ENCODE measurements at regions not wholly inside any gene's neighbourhood (a gene's known extent, or its start where the extent isn't known, plus 50 kb on each side); places are given as distances from the start of the nearest gene placed in this dataset.

DNA sequence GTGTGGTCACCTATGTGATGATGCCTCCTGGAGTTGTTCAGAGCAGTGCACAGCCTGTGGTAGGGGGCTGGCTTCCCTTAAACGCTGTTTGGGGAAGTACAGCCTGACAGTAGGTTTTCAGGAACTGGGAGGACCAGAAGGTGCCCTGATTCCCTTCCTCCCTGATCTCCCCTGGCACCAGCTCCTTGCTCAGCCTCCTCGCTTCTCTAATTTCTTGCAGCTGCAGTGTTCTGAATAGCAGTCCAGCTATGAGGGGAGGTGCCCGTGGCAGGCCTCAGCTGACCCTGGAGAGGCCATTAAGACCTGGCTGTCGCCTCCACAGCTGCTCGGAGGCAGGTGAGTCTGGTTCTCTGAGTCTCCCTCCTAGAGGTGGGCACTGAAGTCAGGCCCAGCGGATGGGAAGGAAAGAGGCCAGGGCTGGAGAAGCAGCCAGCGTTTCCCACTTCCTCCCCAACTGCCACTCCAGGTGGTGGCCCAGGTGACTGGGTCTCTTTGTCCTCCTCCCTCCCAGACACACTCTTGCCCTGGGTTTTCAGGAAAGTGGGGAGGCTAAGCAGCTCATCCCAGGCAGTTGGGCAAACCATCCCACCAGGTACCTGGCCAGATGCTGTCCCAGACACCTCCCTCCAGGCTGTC lies 52.0 kb upstream of the RPL11 start:
- no peak for DNase-seq

DNA sequence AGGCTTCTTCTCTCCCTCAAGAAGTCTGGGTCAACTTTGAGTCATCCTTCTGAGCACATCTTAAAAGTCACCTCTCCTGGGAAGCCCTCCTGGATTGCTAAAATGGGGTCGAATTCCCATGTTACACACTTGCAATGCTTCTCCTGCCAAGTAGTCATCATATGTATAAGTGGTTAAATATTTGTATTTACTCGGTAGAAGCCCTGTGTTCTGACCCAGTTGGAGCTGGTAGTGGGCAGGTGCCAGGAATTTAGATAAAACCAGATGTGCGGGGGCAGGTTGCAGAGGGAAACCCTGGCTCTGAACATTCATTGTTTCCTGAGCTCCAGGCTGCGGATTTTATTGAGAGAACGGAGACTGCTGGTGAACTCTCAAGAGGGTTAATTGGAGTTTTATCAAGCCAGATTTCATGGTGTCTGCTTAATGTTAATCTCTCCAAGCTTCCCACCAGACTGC lies 52.8 kb upstream of the RPL11 start:
- no peak for DNase-seq

GRCh38 chr1:23638188-23638619 lies 53.4 kb upstream of the RPL11 start:
- no peak for DNase-seq

- DNase-seq: no peak
These were observed 55.6 kb upstream of the RPL11 start for GRCh38 chr1:23636009-23636408.

DNA sequence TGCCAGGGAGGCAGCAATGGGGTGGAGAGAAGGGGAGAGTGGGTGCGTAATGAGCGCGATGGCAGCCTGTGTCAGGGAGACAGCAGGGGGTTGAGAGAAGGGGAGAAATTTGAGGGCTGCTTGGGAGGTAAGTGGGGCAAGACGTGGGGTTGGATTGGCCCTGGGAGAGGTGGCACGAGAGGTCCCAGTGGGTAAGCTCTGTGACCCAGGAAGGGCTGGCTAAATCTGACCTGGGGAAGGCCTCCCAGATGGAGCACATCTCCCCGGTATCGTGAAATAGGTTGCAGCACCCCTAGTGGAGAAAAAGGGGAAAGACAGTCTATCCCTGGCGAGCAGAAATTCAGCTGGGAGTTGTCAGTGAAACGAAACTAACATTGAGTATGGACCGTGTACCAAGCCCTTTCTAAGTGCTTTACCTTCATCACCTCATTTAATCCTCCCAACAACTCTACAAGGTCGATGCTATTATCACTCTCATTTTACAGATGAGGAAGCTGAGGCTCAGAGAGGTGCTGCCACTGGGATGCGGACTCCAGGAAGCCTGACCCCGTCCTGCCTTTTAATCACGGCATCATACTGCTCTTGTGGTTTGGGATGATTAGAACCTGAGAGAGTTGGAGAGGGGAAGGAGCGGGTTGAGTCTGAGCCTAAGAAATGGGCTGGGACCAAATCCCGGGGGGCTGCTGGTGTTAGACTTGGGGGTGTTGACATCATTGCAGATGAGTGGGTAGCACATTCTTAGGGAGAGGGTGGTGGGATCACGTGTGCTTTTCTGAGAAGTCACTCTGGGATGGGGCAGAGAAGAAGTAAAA lies 56.6 kb upstream of the RPL11 start:
- peak; percentile 33 to 83 (median 50) for DNase-seq

- DNase-seq: no peak
These were observed 57.1 kb upstream of the RPL11 start for GRCh38 chr1:23634518-23634839.

DNA sequence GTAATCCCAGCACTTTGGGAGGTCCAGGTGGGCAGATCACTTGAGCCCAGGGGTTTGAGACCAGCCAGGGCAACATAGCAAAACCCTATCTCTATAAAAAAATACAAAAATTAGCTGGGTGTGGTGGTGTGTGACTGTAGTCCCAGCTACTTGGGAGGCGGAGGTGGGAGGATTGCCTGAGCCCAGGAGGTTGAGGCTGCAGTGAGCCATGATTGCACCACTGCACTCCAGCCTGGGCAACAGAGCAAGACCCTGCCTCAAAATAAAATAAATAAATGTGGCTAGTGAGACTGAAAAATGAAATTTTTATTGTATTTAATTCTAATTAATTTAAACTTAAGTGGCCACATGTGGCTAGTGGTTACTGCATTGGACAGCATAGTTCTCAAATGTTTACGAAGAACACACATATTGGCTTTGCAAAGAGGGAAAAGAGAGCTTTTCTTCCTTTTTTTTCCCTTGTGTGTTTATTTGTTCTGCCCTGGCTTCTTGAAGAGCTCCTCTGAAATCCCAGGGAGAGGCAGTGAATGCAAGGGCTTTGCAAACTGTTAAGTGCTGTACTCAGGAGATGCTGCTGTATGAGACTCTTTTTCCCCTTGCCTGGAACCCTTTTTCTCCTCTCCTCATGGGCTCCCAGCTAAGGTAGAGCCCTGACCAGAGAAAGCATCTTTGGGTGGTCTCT lies 59.0 kb upstream of the RPL11 start:
- no peak for DNase-seq

DNA sequence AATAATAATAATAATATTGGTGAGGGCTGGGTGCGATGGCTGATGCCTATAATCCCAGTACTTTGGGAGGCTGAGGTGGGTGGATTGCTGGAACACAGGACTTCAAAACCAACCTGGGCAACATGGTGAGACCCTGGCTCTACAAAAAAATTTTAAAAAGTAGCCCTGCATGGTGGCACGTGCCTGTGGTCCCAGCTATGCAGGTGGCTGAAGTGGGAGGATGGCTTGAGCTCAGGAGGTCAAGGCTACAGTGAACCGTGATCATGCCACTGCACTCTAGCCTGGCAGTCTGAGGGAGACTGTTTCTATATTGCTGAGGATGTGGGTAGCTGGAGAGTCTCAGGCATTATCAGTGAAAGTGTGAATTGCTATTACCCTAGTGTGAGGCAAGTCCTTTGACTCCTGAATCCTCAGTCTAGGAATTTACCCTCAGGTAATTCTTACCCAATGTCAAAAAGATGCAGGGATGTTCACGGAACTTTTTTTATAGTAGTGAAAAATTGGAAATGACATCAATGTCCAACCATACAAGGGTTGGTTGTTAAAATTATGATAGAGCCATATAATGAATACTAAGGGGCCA lies 61.8 kb upstream of the RPL11 start:
- DNase-seq: no peak

GRCh38 chr1:23628951-23629387 lies 62.6 kb upstream of the RPL11 start:
- DNase-seq: peak in 4 of 6 experiments; percentile 10 to 26 (median 17)

DNA sequence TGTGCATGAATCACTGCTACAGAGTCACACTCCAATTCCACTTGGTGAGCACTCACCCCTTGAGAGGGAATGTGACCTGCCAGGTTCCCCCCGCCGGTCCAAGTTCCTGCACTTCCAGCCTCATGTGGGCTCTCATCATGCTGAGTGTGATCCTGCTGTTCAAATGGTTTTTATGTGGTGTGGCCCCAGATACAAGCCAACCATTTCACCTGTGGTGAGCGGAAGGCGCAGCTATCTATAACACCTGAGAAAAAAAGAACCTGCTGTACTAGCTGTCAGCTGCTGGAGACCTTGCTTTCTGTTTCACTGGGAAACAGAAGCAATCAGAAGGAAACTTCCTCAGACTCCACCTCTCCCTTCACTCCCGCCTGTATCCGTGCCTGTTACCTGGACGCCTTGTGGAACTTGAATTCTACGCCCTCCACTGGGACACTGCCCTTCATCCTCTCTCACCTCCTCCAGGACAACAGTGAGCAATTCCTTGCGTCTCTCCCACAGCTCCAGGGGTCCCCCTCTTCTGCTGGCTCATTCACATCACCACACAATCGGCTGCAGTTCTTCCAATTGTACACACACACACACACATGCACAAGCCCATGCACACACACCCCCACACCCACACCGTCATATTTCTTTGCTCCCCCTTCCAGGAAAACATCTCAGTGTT lies 64.4 kb upstream of the RPL11 start:
- peak; percentile 9 to 65 (median 48) for DNase-seq

- DNase-seq: no peak
These were observed 65.6 kb upstream of the RPL11 start for GRCh38 chr1:23625929-23626535.

GRCh38 chr1:23625459-23625858 lies 66.1 kb upstream of the RPL11 start:
- DNase-seq: no peak

DNA sequence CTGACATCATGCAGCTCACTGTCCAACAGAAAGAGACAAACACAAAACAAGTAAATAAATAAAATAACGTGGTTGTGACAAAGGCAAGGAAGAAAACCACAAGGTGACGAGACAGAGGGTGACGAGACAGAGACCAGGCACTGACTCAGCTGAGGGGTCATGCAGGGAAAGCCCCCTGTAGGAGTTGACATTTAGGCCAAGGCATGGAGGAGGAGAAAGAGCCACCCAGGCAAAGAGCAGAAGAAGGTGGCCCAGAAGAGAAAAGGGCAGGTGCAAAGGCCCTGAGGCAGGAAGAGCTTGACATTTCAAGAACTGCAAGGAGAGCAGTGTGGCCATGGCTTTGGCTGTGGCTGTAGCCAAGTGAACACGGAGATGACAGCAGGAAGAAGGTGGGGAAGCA lies 65.1 kb upstream of the ID3 start:
- no peak for DNase-seq

DNA sequence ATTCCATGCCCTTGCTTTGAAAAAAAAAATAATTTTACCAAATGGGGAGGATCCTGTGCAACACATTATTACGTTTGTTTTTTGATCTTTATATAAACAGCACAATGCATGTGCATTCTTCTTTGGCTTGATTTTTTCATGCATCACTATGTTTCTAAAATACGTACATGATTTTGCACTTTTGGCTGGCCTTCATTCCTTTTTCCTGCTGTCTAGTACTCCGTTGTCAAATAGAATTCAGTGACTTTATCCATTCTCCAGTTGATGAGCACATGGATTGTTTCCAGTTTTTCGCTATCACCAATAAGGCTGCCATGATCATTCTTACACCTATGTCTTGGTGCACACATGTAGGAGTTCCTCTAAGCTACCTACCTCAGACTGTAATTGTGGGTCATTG lies 63.0 kb upstream of the ID3 start:
- no peak for DNase-seq

GRCh38 chr1:23620605-23621004 lies 61.3 kb upstream of the ID3 start:
- DNase-seq: peak in 1 of 6 experiments; percentile 15

DNA sequence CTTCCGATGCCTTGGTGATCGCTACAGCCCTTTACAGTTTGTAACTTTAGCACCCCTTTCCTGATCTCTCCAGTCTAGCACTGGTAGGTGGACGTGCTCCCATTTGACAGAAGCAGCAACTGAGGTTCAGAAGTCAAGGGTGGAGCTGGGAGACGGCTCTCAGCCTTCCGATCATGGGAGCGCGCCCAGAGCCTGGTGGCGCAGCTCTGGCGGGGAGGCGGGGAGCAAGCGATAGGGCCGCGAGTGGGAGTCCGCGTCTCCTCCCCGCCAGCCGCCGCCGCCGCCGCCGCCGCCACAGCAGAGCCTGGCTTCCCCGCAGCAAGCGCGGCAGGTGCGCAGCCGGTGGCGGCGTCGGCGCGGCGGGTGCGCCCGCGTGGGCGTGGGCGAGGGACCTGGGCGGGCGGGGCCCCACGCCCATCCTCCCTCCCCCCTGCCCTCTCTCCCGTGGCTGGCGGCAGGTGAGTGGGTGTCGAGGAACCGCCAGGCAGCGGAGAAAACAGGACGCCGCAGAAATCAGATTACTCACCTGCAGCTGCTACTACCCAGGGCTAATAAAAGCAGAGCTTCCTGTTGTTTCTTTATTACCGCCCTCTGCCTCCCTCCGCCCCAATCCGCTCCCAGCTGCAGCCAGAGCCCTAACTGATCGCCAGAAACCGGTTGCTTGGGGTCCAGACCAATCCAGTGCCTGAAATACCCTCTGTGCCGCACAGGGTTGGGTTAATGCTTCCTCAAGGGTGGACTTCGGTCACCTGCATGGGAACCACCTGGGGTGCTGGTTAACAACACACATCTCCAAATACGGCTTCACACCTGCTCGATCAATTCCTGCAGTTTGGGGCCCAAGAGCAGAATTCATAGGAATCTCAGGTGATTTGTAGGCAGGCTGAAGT lies 60.2 kb upstream of the ID3 start:
- DNase-seq: peak; percentile 67 to 85 (median 82)

- DNase-seq: no peak
These were observed 59.3 kb upstream of the ID3 start for GRCh38 chr1:23618586-23619083.

GRCh38 chr1:23617084-23617521 lies 57.8 kb upstream of the ID3 start:
- no peak for DNase-seq

GRCh38 chr1:23616292-23616824 lies 57.1 kb upstream of the ID3 start:
- no peak for DNase-seq

DNA sequence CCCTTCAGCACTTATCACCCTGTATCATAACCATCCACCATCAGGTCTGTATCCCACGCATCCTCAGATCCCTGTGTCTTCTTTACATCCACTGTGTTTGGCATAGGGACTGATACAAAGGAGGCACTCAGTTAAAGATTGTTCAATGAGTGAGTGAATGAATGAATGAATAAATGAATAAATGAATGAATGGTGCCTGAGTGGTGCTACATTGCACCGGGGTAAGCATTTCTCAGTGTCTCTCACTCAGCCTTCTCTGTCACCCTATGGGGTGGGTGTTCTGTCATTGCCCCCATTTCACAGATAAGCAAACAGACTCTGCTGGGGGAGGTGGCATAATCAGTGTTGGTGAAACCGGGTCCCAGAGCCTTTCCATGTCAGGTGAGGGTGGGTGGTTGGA lies 56.6 kb upstream of the ID3 start:
- no peak for DNase-seq

DNA sequence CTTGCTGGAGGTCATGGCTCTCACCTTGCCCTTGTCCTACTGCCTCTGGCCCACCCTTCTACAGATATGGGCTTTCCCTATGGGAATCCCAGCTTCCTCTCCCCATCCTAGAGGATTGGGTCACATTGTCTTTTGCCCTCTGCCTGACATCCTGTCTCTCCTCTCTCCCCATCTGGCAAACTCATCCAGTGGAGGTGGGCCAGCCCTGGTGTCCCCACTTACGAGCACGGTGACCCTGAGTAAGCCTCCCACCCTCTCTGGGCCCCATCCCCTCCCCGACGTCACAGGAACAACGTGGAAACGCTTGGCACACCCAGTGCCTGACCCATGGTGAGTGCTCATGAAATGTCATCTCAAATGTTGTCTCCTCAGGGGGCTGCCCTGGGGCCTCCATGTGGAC lies 56.1 kb upstream of the ID3 start:
- DNase-seq: no peak
